Endothelial cell of umbilical vein (primary cell): ENCODE measurements at regions not wholly inside any gene's neighbourhood (a gene's known extent, or its start where the extent isn't known, plus 50 kb on each side); places are given as distances from the start of the nearest gene placed in this dataset.

Experiments used
- BruUV-seq: library from RNA; stranded (reverse); fragments of 400-500 nt; replicated peaks from 2 replicates; lab custom pipeline; 2021; lab: Mats Ljungman, UMichigan
- CTCF ChIA-PET: fragments of 300-600, 350-600 bp; sonication (Branson Sonifier 250); formaldehyde crosslinking; loops from one replicate; lab custom pipeline; 2021; ENCODE audit warnings: antibody characterized with exemption, inconsistent platforms; lab: Charles Lee
- POLR2A ChIA-PET: fragments of 300-600, 350-600 bp; sonication (Branson Sonifier 250); formaldehyde crosslinking; loops from one replicate; lab custom pipeline; 2021; ENCODE audit warnings: antibody characterized with exemption, inconsistent platforms; lab: Charles Lee
- DNase-seq: peaks from one replicate; pipeline ENCODE4 v3.0.0-alpha.2; 2011; ENCODE audit warnings: low read depth, low spot score
- FAIRE-seq: peaks from 2 replicates; lab custom pipeline; 2011; peaks lifted over from hg19 to GRCh38; lab: Jason Lieb, UNC
- H2AFZ ChIP-seq: 2 replicates; pipeline ENCODE4 v1.6.0; 2012; ENCODE audit warnings: low read depth, low read length, control low read depth, inconsistent platforms
- H3K27ac ChIP-seq: 2 replicates; pipeline ENCODE4 v1.5.1; 2011; ENCODE audit warnings: low read depth, mild to moderate bottlenecking, control low read depth, low read length, moderate library complexity; ENCODE audit not compliant: insufficient read depth
- H3K27me3 ChIP-seq, 2 experiments: 2 replicates each; pipeline versions ENCODE4 v1.6.0 to v1.6.1; 2011; ENCODE audit warnings: low read length in 2 of 2, mixed read lengths in 1 of 2; ENCODE audit not compliant: control insufficient read depth in 2 of 2, insufficient read depth in 2 of 2
- H3K36me3 ChIP-seq, 2 experiments: 2 replicates in 1 of 2; 3 replicates in 1 of 2; pipeline ENCODE4 v1.5.1; 2011; ENCODE audit warnings: low read length in 2 of 2, mild to moderate bottlenecking in 1 of 2, moderate library complexity in 1 of 2; ENCODE audit not compliant: control insufficient read depth in 2 of 2, insufficient read depth in 2 of 2; ENCODE audit errors: extremely low read depth in 1 of 2
- H3K4me1 ChIP-seq: 3 replicates; pipeline ENCODE4 v1.5.1; 2011; ENCODE audit warnings: mild to moderate bottlenecking, low read length; ENCODE audit not compliant: control insufficient read depth, insufficient read depth; ENCODE audit errors: extremely low read depth
- H3K4me2 ChIP-seq: 2 replicates; pipeline ENCODE4 v1.6.1; 2011; ENCODE audit warnings: low read length, control low read depth, mixed read lengths; ENCODE audit not compliant: insufficient read depth
- H3K4me3 ChIP-seq, 3 experiments: fragments of 200-600 bp in 1 of 3; sonication (generic), shearing (Covaris generic) in 1 of 3; replicated peaks in 1 of 3; 2 replicates each; pipeline ENCODE4 v1.5.1; 2011 to 2016; ENCODE audit warnings: control low read depth in 3 of 3, low read length in 3 of 3, mild to moderate bottlenecking in 2 of 3, inconsistent platforms in 1 of 3, low read depth in 1 of 3, moderate library complexity in 1 of 3; ENCODE audit not compliant: insufficient read depth in 1 of 3
- H3K79me2 ChIP-seq: 2 replicates; pipeline ENCODE4 v1.6.0; 2012; ENCODE audit warnings: low read length, inconsistent platforms; ENCODE audit not compliant: control insufficient read depth, insufficient read depth
- H3K9ac ChIP-seq: replicated peaks from 2 replicates; pipeline ENCODE3; 2011; ENCODE audit warnings: low read length, control low read depth; ENCODE audit not compliant: insufficient read depth; ENCODE audit errors: extremely low read depth
- H3K9me1 ChIP-seq: replicated peaks from 3 replicates; pipeline ENCODE4 v1.6.0; 2011; ENCODE audit warnings: mild to moderate bottlenecking, low read length; ENCODE audit not compliant: control insufficient read depth, insufficient read depth; ENCODE audit errors: extremely low read depth
- H3K9me3 ChIP-seq: replicated peaks from 2 replicates; pipeline ENCODE4 v1.5.1; 2012; ENCODE audit warnings: low read length, inconsistent platforms; ENCODE audit not compliant: control insufficient read depth, insufficient read depth
- H4K20me1 ChIP-seq: replicated peaks from 2 replicates; pipeline ENCODE3; 2011; ENCODE audit warnings: mild to moderate bottlenecking, low read length; ENCODE audit not compliant: control insufficient read depth, insufficient read depth; ENCODE audit errors: extremely low read depth
- EZH2 ChIP-seq: IDR thresholded peaks from 2 replicates; pipeline ENCODE4 v1.6.1; 2012; ENCODE audit warnings: borderline replicate concordance, low read depth, mild to moderate bottlenecking, moderate library complexity, low read length, inconsistent platforms; ENCODE audit not compliant: severe bottlenecking
- FOS ChIP-seq: IDR thresholded peaks from 2 replicates; pipeline ENCODE4 v1.6.1; 2011; ENCODE audit warnings: mild to moderate bottlenecking, low read length, moderate library complexity, borderline replicate concordance; ENCODE audit not compliant: insufficient read depth
- GATA2 ChIP-seq: IDR thresholded peaks from 2 replicates; pipeline ENCODE4 v1.7.0; 2011; ENCODE audit warnings: low read depth, mild to moderate bottlenecking, moderate library complexity, mixed read lengths, low read length; ENCODE audit not compliant: insufficient read length, insufficient read depth
- JUN ChIP-seq: IDR thresholded peaks from 2 replicates; pipeline ENCODE4 v1.6.1; 2011; ENCODE audit warnings: borderline replicate concordance, low read depth; ENCODE audit not compliant: insufficient read length, insufficient read depth
- MYC ChIP-seq: IDR thresholded peaks from one replicate; pipeline ENCODE4 v1.6.1; 2011; ENCODE audit warnings: mild to moderate bottlenecking, low read depth, low read length
- POLR2A ChIP-seq: IDR thresholded peaks from 2 replicates; pipeline ENCODE4 v1.6.1; 2012; ENCODE audit warnings: low read depth, mild to moderate bottlenecking, control low read depth, low read length
- POLR2AphosphoS5 ChIP-seq: IDR thresholded peaks from 2 replicates; pipeline ENCODE4 v1.6.1; 2012; ENCODE audit warnings: low read depth, mild to moderate bottlenecking, control low read depth, low read length, moderate library complexity; ENCODE audit not compliant: insufficient read depth
- dilution Hi-C: fragments of 300-500 bp; cut with MboI; formaldehyde crosslinking; loops from one replicate; pipeline ENCODE4 v1.15.0; 2019; ENCODE audit warnings: low sequenced_read_pairs; ENCODE audit not compliant: extremely low pct_ligation_motif_present
- intact Hi-C: fragments of 100-400 bp; cut with micrococcal nuclease; formaldehyde crosslinking; loops from one replicate; pipeline ENCODE4 v1.10.0; 2022
- TF ChIP-seq, protein P1 (sequence below): IDR thresholded peaks from 2 replicates; pipeline ENCODE4 v1.6.1; 2011; ENCODE audit not compliant: insufficient read depth, insufficient read length
- TF ChIP-seq, protein P2 (sequence below), 2 donors: IDR thresholded peaks; 1 replicate in 1 of 2; 2 replicates in 1 of 2; pipeline ENCODE4 v1.5.1; 2011; ENCODE audit warnings: low read length in 2 of 2, mild to moderate bottlenecking in 2 of 2, moderate library complexity in 2 of 2, control low read depth in 1 of 2, inconsistent platforms in 1 of 2, low read depth in 1 of 2; ENCODE audit not compliant: insufficient read depth in 1 of 2; ENCODE audit errors: extremely low read depth in 1 of 2

DNA sequence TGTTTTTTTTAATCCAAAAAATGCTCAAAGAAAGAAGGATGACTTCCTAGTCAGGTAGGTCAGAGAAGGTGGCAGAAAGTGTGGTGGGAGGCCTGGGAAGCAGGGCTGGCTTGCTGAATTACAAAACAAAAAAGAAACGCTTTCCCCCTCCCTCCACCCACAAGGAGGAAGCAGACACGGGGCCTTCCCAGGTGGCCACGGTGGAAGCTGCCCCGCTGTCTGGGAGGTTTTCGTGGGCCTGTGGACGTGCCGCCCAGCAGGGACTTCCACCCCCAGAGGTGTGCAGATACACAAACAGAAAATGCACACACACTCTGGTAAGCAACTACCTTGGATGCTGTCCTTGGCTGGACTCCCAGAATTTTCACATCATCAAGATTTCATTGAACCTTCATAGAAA is 198.2 kb upstream of the CDH4 start:
- H3K9me1 ChIP-seq, result no peaks in the 10 kb centered on the region
- H3K4me2 ChIP-seq, result no peak overlapping the region
- peaks cover 18% of the 10 kb centered on the region for H3K9me3 ChIP-seq
- intact Hi-C loops, result no loop called here
- POLR2A ChIA-PET, result no interaction called here
- BruUV-seq, result no TSS peak
- H3K79me2 ChIP-seq, result no peaks in the 10 kb centered on the region
- H3K27me3 ChIP-seq, result no peaks in the 10 kb centered on the region
- no peak for TF ChIP-seq MYC
- TF ChIP-seq, protein P1, sequence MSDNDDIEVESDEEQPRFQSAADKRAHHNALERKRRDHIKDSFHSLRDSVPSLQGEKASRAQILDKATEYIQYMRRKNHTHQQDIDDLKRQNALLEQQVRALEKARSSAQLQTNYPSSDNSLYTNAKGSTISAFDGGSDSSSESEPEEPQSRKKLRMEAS, result no peak
- no peak for TF ChIP-seq POLR2AphosphoS5
- TF ChIP-seq, protein P2, sequence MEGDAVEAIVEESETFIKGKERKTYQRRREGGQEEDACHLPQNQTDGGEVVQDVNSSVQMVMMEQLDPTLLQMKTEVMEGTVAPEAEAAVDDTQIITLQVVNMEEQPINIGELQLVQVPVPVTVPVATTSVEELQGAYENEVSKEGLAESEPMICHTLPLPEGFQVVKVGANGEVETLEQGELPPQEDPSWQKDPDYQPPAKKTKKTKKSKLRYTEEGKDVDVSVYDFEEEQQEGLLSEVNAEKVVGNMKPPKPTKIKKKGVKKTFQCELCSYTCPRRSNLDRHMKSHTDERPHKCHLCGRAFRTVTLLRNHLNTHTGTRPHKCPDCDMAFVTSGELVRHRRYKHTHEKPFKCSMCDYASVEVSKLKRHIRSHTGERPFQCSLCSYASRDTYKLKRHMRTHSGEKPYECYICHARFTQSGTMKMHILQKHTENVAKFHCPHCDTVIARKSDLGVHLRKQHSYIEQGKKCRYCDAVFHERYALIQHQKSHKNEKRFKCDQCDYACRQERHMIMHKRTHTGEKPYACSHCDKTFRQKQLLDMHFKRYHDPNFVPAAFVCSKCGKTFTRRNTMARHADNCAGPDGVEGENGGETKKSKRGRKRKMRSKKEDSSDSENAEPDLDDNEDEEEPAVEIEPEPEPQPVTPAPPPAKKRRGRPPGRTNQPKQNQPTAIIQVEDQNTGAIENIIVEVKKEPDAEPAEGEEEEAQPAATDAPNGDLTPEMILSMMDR (IDR thresholded peaks at IDR 0.05; ENCODE audit: extremely low read depth in 1 of 2, insufficient read depth in 1 of 2, low read depth in 1 of 2, low read length in 2 of 2), result no peak
- no peak for TF ChIP-seq FOS
- TF ChIP-seq EZH2, result no peak
- no peak for TF ChIP-seq GATA2
- no peak for TF ChIP-seq JUN
- no peak for TF ChIP-seq POLR2A
- no peak overlapping the region for H3K4me3 ChIP-seq
- no peak overlapping the region for H2AFZ ChIP-seq
- no peak for FAIRE-seq
- DNase-seq, result no peak
- no peaks in the 10 kb centered on the region for H3K36me3 ChIP-seq
- no peaks in the 10 kb centered on the region for H3K4me1 ChIP-seq
- H3K27ac ChIP-seq, result no peak overlapping the region
- CTCF ChIA-PET, result no interaction called here
- dilution Hi-C loops, result no loop called here
- H3K9ac ChIP-seq, result no peak overlapping the region
- H4K20me1 ChIP-seq, result no peaks in the 10 kb centered on the region
